Heart left ventricle (tissue), 13 donors: ENCODE measurements at regions not wholly inside any gene's neighbourhood (a gene's known extent, or its start where the extent isn't known, plus 50 kb on each side); places are given as distances from the start of the nearest gene placed in this dataset.

Source experiments
- POLR2A ChIP-seq, 2 donors: fragments of 450-650 bp; IDR thresholded peaks; one replicate each; pipeline ENCODE4 v1.6.1; 2017; ENCODE audit warnings: antibody characterized with exemption in 2 of 2, mild to moderate bottlenecking in 2 of 2, moderate library complexity in 2 of 2
- TF ChIP-seq, protein P1 (sequence below), 12 donors: fragments of 200-600 bp; sonication (generic) in 4 of 12; IDR thresholded peaks; one replicate each; pipeline versions ENCODE4 v1.5.0 to v1.8.0; 2018 to 2022; ENCODE audit warnings: antibody characterized with exemption in 12 of 12, mild to moderate bottlenecking in 5 of 12
- donor health status: ischemic (EF 13 %, LVEDD 7.1; RV severe dilation, severe dysfunction).
- donor health status: DM: no; HTN: yes; CAD: no.
- donor health status: DM: no; HTN: no; CAD: no.
- donor health status: ischemic (EF 25% LVEDD 6.9; RV normal size, moderate dysfunction).
- donor health status: ischemic (EF 25% LVEDD 5.7; RV mildly dilated, moderate dysfunction).
- donor health status: ischemic (EF 35%, LVEDD 5.7; RV mildly dilated, moderate dysfunction).
- donor health status: nonischemic (EF 11% LVEDD 7.7; RV severe dilation, severe dysfunction).
- donor health status: DM: yes; HTN: yes; CAD: no.
- donor health status: PGD.
- donor health status: ischemic (EF 29% LVEDD 5.4; RV normal size, mild dysfunction).
- donor health status: nonischemic (EF 23%, LVEDD 6.1; RV moderate dilation, normal function).

DNA sequence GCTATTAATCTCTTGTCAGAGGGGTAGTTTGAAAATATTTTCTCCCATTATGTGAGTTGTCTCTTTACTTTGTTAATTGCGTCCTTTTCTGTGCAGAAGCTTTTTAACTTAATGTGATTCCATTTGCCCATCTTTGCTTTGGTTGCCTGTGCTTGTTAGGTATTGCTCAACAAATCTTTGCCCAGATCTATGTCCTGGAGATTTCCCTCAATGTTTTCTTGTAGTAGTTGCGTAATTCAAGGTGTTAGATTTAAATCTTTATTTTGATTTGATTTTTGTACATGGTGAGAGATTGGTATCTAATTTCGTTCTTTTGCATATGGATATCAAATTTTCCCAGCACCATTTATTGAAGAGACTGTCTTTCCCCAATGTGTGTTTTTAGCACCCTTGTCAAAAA lies 567.2 kb downstream of the DNAJB9 start:
- TF ChIP-seq, protein P1, sequence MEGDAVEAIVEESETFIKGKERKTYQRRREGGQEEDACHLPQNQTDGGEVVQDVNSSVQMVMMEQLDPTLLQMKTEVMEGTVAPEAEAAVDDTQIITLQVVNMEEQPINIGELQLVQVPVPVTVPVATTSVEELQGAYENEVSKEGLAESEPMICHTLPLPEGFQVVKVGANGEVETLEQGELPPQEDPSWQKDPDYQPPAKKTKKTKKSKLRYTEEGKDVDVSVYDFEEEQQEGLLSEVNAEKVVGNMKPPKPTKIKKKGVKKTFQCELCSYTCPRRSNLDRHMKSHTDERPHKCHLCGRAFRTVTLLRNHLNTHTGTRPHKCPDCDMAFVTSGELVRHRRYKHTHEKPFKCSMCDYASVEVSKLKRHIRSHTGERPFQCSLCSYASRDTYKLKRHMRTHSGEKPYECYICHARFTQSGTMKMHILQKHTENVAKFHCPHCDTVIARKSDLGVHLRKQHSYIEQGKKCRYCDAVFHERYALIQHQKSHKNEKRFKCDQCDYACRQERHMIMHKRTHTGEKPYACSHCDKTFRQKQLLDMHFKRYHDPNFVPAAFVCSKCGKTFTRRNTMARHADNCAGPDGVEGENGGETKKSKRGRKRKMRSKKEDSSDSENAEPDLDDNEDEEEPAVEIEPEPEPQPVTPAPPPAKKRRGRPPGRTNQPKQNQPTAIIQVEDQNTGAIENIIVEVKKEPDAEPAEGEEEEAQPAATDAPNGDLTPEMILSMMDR (IDR thresholded peaks at IDR 0.05): no peak
- no peak for TF ChIP-seq POLR2A (IDR thresholded peaks at IDR 0.05)
